HG02642 (cell line): ENCODE measurements at regions not wholly inside any gene's neighbourhood (a gene's known extent, or its start where the extent isn't known, plus 50 kb on each side); places are given as distances from the start of the nearest gene placed in this dataset.
"Not testable (repeated sequence)": the region's sequence is repeated elsewhere in the genome, so short reads cannot be mapped to it uniquely, and the experiment has no call there.

Experiments
- ATAC-seq: cut with Tn5 transposase; IDR thresholded peaks from one replicate; pipeline ENCODE4 v1.9.1; 2021; ENCODE audit warnings: mild to moderate bottlenecking; ENCODE audit not compliant: unreplicated experiment, poor library complexity

DNA sequence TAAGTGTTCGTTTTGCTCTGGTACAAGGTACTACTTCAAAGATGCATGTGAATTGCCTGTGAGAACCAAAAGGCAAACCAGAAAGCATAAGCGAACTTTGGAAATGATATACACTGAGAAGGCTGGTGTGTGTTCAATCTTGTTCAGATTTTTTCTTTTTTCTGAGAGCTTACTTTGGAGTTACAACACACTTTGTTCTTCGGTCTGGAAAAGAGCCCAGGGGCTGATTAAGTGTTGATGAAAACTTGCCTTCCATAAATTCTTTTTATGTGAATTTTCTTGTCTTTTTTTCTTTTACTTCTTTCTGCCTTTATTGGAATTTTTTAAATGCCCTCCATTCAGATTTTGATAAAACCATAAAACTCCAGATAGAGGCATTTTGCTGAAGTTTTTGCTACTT, 395.1 kb upstream of the SASH1 start:
- no peak for ATAC-seq

- no peak for ATAC-seq
These were observed 392.5 kb upstream of the SASH1 start for GRCh38 chr6:147949981-147950622.

DNA sequence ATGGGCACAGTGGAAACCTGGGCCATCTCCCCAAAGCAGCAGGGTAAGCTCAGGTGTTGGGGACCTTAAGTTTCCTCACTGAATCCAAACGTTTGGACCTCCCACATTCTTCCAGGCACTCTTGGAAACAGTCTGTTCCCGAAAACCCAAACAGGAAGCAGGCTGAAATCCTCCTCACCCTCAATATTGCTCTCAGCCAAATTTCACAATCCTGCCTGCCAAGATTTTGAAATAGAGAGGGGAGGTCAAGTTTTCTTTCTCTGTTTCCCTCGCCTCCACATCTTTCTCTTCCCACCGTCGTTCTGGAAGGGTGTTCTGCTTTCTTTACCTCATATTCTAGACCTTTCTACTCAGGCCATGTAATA, 392.0 kb upstream of the SASH1 start:
- ATAC-seq, result no peak

GRCh38 chr6:147951726-147952125, 390.9 kb upstream of the SASH1 start:
- ATAC-seq, result no peak

- no peak for ATAC-seq
These were observed 387.7 kb upstream of the SASH1 start for GRCh38 chr6:147954938-147955337.

GRCh38 chr6:147958683-147959082, 384.0 kb upstream of the SASH1 start:
- ATAC-seq, result no peak

DNA sequence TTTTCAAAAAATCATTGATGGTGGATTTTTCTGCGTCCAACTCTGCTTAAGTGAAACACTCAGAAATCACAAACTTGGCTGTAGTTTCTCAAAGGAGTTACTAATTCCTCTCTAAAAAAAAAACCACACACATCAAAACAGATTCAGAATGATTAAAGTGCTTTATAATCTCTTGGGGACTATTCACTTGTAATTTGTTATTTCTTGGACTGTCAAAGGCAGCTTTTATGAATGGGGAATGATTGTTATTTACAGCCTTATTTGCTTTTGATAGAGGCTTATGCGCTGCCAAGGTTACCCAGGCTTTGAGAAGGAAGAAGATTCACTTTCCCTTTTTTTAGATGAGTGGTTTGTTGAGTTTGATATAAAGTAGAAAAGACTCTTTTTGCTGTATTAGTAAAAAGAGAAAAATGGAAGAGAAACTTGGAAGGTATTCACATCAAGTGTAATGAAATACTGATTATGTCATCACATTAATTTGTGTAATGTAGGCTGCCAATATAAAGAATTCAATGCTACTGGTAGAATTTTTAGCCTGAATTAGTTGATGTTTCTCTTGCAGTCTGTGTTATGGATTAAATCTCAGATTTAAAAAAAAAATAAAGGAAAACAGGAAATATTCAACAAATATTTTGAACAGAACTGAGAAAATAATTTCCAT, 381.0 kb upstream of the SASH1 start:
- ATAC-seq, result no peak

GRCh38 chr6:147965448-147965847, 377.2 kb upstream of the SASH1 start:
- ATAC-seq, result not testable (repeated sequence)

DNA sequence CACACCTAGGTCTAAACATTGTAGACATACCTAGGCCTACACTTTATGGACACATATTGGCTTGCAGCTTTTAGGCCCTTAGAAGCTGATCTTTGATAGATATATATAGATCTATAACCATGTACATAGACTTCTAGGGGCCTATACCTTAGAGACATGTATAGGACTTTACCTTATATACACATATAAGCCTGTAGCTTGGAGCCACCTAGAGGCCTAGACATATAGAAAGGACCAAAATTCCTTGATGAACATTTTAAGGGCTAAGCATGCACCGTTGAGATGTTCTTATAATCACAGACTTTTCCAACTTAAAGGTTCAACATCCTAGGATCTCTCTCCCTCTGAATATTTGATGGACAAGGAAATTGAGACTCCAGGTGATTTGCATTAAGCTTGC, 371.7 kb upstream of the SASH1 start:
- no peak for ATAC-seq

- ATAC-seq, result no peak
These were observed 370.2 kb upstream of the SASH1 start for GRCh38 chr6:147972448-147972847.

DNA sequence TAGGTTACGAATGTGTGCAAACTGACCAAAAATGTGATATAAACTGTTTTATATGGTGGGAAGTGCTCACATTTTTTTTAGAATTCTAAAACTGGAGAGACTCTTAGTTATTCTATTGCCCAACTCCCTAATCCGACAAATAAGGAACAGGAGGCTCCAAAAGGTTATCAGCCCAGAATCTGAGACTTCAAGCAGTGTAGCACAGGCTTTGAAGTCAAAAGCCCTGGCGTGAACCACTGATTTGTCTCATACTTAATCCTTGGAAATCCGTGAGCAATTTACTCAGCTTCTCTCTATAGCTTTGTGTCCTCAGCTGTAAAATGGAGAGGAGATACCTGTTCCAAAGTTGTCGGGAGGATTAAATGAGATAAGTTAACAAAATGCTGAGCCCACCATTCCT, 368.8 kb upstream of the SASH1 start:
- no peak for ATAC-seq

DNA sequence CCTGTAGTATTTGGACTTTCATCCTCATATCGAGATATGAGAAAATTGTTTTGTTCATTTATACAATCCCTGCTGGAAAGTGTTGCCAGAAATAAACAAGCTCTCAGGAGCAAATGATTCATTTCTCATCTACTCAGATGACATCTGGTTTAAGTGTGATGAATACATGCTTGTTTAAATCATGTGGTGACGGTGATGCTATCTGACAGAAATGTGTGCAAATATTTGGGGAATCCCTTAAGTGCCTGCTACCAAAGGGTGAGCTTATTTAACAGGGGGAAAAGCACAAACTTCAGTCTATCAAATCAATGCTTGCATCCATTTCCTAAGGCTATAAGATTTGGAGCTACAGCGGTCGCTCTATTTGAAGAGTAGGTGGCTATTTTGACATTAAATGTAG, 368.3 kb upstream of the SASH1 start:
- no peak for ATAC-seq

GRCh38 chr6:147977851-147978465, 364.7 kb upstream of the SASH1 start:
- ATAC-seq, result no peak

DNA sequence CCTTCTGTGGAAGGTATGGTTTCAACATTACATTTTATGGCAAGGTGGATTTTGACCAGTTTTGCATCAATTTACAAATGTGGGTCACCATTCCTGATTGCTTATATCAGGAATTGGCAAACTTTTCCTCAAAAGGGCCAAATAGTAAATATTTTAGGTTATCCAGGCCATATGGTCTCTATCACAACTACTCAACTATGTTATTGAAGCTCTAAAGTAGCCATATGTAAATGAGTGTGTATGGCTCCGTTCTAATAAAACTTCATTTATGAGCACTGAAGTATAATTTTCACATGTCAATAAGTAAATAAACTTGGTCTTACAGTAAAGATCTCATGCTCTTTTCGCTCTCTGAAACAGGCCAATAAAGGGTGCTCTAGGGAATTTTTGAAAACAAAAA, 362.7 kb upstream of the SASH1 start:
- ATAC-seq, result no peak

DNA sequence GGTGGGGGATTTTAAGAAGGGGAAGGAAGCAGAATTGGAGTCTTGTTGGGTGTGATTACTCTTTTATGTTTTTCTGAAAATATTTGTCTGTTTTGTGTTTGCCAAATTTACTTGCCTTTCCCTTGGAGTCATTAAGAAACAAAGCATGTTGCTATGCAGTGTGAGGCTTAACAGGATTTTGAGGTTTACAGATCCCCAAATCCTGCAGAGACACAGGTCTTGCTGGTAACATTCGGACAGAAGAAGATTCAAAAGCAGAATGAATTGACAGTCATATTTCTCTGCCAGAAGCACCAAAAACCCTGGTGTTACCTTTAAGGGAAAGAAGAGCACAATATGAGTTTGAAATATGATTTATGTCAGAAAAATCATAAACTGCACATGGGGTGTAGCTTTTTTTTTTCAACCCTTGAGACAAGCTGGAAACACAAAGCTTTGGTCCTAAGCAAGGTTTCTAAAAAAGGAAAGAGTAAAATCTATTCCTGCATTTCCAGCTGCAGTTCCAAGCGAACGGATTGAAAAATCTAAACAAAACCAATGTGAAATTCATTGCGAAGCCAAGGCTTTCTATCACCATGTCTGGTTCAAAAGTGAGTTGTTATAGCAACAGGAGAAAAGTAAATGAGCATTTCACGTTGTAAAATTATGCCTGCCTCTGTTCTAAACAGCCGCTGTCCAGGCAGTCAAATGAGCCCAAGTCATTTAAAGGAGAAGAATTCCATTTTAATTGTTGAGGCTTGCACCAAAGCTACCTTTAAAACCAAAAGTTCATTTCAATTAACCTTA, 358.9 kb upstream of the SASH1 start:
- ATAC-seq, result no peak

DNA sequence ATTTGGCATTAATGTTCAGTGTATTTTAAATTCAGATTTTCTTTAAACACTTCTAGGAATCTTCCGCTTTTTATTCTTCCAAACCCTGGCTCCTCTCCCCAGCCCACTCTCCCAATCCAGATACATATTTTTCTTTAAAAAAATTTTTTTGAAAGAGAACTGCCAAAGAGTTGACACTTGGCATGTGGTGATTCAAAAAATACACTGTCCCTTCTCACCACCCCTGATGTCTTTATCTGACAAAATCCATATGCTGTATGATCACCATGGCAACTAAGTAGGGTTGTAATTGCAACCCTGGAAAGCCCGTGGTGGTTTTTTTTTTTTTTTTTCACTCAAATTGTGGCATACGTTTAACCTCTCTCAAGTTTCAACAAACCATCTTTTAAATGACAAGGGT, 355.8 kb upstream of the SASH1 start:
- ATAC-seq, result no peak

DNA sequence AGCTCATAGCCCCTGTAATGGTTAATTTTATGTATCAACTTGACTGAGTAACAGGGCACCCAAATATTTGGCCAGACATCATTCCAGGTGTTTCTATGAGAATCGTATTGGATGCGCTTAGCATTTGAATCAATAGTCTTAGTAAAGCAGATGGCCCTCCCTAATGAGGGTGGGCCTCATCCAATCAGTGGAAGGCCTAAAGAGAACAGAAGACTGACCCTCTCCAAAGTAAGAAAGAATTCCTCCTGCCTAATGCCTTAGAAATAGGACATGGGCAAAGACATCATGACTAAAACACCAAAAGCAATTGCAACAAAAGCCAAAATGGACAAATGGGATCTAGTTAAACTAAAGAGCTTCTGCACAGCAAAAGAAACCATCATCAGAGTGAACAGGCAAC, 352.5 kb upstream of the SASH1 start:
- ATAC-seq, result no peak

DNA sequence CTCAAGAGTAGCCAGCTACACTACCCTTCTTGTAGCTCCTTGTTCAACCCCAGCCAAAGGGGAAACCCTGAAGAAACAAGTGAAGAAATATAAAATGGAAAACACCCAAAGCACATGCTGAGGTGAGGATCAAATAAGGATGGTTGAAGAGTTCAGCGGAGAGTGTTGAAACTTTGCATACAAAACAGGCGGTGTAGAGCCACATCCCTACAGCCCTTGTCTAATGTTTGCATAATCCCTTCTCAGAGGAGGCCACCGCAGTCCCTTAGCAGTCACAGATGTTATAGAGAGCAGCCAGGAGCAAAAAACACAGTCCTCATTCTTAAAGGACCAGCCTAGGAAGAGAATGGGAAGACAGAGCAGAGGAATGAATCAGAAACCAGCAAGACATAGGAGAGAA, 350.7 kb upstream of the SASH1 start:
- no peak for ATAC-seq

DNA sequence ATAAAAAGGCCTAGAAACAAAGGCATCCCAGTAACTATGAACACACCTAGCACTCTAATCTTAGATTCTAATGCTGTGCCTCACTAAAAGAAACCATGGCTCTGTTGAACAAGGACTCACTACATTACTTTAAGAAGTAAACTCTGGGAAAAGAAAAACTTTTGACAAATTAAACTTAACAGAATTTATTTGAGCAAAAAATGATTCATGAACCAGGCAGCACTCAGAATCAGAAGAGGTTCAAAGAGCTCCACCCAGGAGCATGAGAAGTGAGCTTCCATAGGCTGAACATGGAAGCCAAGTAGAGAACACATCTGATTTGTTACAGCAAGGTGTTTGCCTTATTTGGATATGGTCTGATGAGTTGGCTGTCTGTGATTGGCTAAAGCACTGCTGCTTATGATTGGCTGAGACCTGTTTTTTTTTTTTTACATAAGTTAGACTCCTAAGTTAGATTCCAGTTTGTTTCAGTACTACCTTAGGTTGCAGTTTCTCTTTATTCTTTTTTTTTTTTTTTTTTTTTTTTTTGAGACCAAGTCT, 343.6 kb upstream of the SASH1 start:
- no peak for ATAC-seq

GRCh38 chr6:148001844-148002642, 340.6 kb upstream of the SASH1 start:
- ATAC-seq, result no peak
